Mesenchymal stem cell (in vitro differentiated cells and primary cell): ENCODE measurements at regions not wholly inside any gene's neighbourhood (a gene's known extent, or its start where the extent isn't known, plus 50 kb on each side); places are given as distances from the start of the nearest gene placed in this dataset.

Source experiments
- DNase-seq: peaks from one replicate; pipeline ENCODE4 v3.0.0-alpha.2; 2013
- H2AFZ ChIP-seq: one replicate; pipeline ENCODE4 v1.6.1; 2013; ENCODE audit warnings: low read depth, mild to moderate bottlenecking, control low read depth, inconsistent platforms, low read length, moderate library complexity
- H2AK5ac ChIP-seq: 2 replicates; pipeline ENCODE4 v1.6.1; 2013; ENCODE audit warnings: low read length, moderate library complexity, mild to moderate bottlenecking, inconsistent platforms; ENCODE audit not compliant: severe bottlenecking
- H2BK120ac ChIP-seq: one replicate; pipeline ENCODE4 v1.6.1; 2013; ENCODE audit warnings: low read depth, mild to moderate bottlenecking, inconsistent platforms, low read length, moderate library complexity
- H2BK12ac ChIP-seq, 2 experiments: one replicate each; pipeline ENCODE4 v1.6.1; 2013; ENCODE audit warnings: inconsistent platforms in 2 of 2, low read length in 2 of 2, mild to moderate bottlenecking in 2 of 2, moderate library complexity in 2 of 2, control low read depth in 1 of 2
- H2BK15ac ChIP-seq: one replicate; pipeline ENCODE4 v1.6.1; 2013; ENCODE audit warnings: mild to moderate bottlenecking, low read depth, inconsistent platforms; ENCODE audit not compliant: poor library complexity, severe bottlenecking
- H2BK5ac ChIP-seq: 2 replicates; pipeline ENCODE4 v1.6.1; 2013; ENCODE audit warnings: low read depth, mild to moderate bottlenecking, low read length, control low read depth, inconsistent platforms; ENCODE audit not compliant: poor library complexity, severe bottlenecking
- H3K14ac ChIP-seq, 2 experiments: one replicate each; pipeline ENCODE4 v1.6.1; 2013; ENCODE audit warnings: inconsistent platforms in 2 of 2, low read length in 2 of 2, control low read depth in 1 of 2, mild to moderate bottlenecking in 1 of 2, moderate library complexity in 1 of 2
- H3K18ac ChIP-seq, 2 experiments: one replicate each; pipeline ENCODE4 v1.6.1; 2013; ENCODE audit warnings: inconsistent platforms in 2 of 2, low read length in 2 of 2, control low read depth in 1 of 2, low read depth in 1 of 2, mild to moderate bottlenecking in 1 of 2
- H3K23ac ChIP-seq, 2 experiments: one replicate each; pipeline ENCODE4 v1.6.1; 2013; ENCODE audit warnings: inconsistent platforms in 2 of 2, low read length in 2 of 2, mild to moderate bottlenecking in 2 of 2, moderate library complexity in 2 of 2, control low read depth in 1 of 2
- H3K27ac ChIP-seq: 2 replicates; pipeline ENCODE4 v1.5.1; 2013; ENCODE audit warnings: mild to moderate bottlenecking, moderate library complexity, low read length, control low read depth, inconsistent platforms; ENCODE audit not compliant: poor library complexity, severe bottlenecking
- H3K27me3 ChIP-seq, 2 experiments: 2 replicates each; pipeline versions ENCODE4 v1.6.1 to v1.7.0; 2013; ENCODE audit warnings: low read length in 2 of 2, mild to moderate bottlenecking in 2 of 2, moderate library complexity in 2 of 2, control low read depth in 1 of 2, inconsistent platforms in 1 of 2; ENCODE audit not compliant: control insufficient read depth in 1 of 2, insufficient read depth in 1 of 2
- H3K36me3 ChIP-seq, 2 experiments: 2 replicates each; pipeline versions ENCODE4 v1.6.1 to v1.7.0; 2013; ENCODE audit warnings: low read length in 2 of 2, control low read depth in 1 of 2, inconsistent platforms in 1 of 2, low read depth in 1 of 2, mild to moderate bottlenecking in 1 of 2; ENCODE audit not compliant: insufficient read depth in 2 of 2, control insufficient read depth in 1 of 2
- H3K4ac ChIP-seq, 2 experiments: one replicate each; pipeline ENCODE4 v1.6.1; 2013; ENCODE audit warnings: inconsistent platforms in 2 of 2, low read length in 2 of 2, mild to moderate bottlenecking in 2 of 2, moderate library complexity in 2 of 2, control low read depth in 1 of 2, low read depth in 1 of 2
- H3K4me1 ChIP-seq: 2 replicates; pipeline ENCODE4 v1.6.1; 2013; ENCODE audit warnings: low read depth, low read length, control low read depth; ENCODE audit not compliant: control insufficient read depth, insufficient read depth
- H3K4me2 ChIP-seq: 2 replicates; pipeline ENCODE4 v1.6.1; 2013; ENCODE audit warnings: low read length, mild to moderate bottlenecking, inconsistent platforms; ENCODE audit not compliant: poor library complexity, severe bottlenecking
- H3K4me3 ChIP-seq, 2 experiments: 2 replicates each; pipeline versions ENCODE4 v1.5.1 to v1.7.0; 2013; ENCODE audit warnings: low read length in 2 of 2, mild to moderate bottlenecking in 2 of 2, control low read depth in 1 of 2, low read depth in 1 of 2; ENCODE audit not compliant: insufficient read depth in 1 of 2
- H3K79me1 ChIP-seq: replicated peaks from 2 replicates; pipeline ENCODE4 v1.6.1; 2013; ENCODE audit warnings: mild to moderate bottlenecking, control low read depth, low read length, inconsistent platforms; ENCODE audit not compliant: poor library complexity, severe bottlenecking
- H3K9ac ChIP-seq: 2 replicates; pipeline ENCODE4 v1.7.0; 2013; ENCODE audit warnings: mild to moderate bottlenecking, low read length, moderate library complexity
- H3K9me3 ChIP-seq: 2 replicates; pipeline ENCODE4 v1.7.0; 2013; ENCODE audit warnings: mild to moderate bottlenecking, low read length; ENCODE audit not compliant: control insufficient read depth
- H4K8ac ChIP-seq: one replicate; pipeline ENCODE4 v1.6.1; 2013; ENCODE audit warnings: inconsistent platforms, mild to moderate bottlenecking, low read length, moderate library complexity
- H4K91ac ChIP-seq: one replicate; pipeline ENCODE4 v1.6.1; 2013; ENCODE audit warnings: mild to moderate bottlenecking, low read length, inconsistent platforms
- WGBS: methylation state at CpG from one replicate; pipeline ENCODE4 v1.1.7; 2013; ENCODE audit warnings: mixed read lengths; 5-methylcytosine and 5-hydroxymethylcytosine counted together

DNA sequence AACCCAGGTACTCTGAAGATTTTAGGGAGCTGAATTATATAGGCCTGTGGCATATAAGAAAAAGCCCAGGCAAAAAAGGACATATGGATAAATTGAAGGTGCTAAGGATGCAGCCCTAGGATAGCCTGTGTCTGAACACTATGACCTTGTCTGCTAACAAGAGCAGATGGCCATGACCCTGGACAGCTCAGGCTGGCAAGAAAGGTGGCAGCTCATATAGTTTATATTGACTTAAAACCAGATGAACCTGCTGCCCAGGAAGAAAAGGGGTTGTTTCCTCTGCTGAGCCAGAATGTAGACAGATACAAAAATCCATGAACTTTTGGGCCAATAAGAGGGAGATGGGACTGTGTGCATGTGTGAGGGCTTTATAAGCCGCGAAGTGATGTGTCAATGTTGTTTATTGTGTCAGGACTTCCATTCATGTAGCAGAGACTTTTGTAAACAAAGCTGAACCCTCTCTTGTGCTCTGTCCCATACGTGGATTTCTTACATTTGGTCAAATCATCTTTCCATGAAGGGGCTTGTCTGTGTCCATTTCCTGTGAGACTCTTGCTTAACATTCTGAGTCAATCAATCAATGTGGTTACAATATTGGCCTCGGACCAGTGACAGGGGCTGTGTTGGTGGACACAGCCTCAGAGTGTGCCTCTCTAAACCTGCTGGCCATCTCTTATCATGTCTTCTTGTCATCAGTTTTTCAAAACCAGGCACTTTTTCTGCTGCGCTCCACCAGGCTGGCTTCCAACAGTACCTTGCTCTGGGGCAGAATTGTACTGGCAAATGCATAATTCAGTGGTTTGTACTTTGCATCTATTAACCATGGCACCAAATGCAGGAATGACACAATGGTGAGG, 321.2 kb downstream of the WDR72 start:
- H2BK5ac ChIP-seq, result no peak overlapping the region
- no peaks in the 10 kb centered on the region for H3K36me3 ChIP-seq
- no peak overlapping the region for H3K18ac ChIP-seq
- no peak overlapping the region for H3K14ac ChIP-seq
- H2BK120ac ChIP-seq, result no peak overlapping the region
- WGBS, result 66% methylated on average over 5 of the region's 5 CpGs
- no peak overlapping the region for H3K27ac ChIP-seq
- H3K4me3 ChIP-seq, result no peak overlapping the region
- no peak overlapping the region for H3K23ac ChIP-seq
- H2BK12ac ChIP-seq, result no peak overlapping the region
- no peak overlapping the region for H4K91ac ChIP-seq
- H2AFZ ChIP-seq, result no peak overlapping the region
- no peaks in the 10 kb centered on the region for H3K79me1 ChIP-seq
- no peak overlapping the region for H4K8ac ChIP-seq
- no peaks in the 10 kb centered on the region for H3K4me1 ChIP-seq
- no peaks in the 10 kb centered on the region for H3K27me3 ChIP-seq
- DNase-seq, result no peak
- no peak overlapping the region for H3K4ac ChIP-seq
- no peak overlapping the region for H2AK5ac ChIP-seq
- no peaks in the 10 kb centered on the region for H3K9me3 ChIP-seq
- no peak overlapping the region for H3K9ac ChIP-seq
- H3K4me2 ChIP-seq, result no peak overlapping the region
- no peak overlapping the region for H2BK15ac ChIP-seq

GRCh38 chr15:53437366-53437765, 322.1 kb downstream of the WDR72 start:
- H3K4me1 ChIP-seq, result no peaks in the 10 kb centered on the region
- no peak overlapping the region for H3K27ac ChIP-seq
- H3K36me3 ChIP-seq, result no peaks in the 10 kb centered on the region
- H2BK15ac ChIP-seq, result no peak overlapping the region
- H3K79me1 ChIP-seq, result no peaks in the 10 kb centered on the region
- H3K18ac ChIP-seq, result no peak overlapping the region
- H2BK120ac ChIP-seq, result no peak overlapping the region
- no peaks in the 10 kb centered on the region for H3K27me3 ChIP-seq
- H3K23ac ChIP-seq, result no peak overlapping the region
- no peak overlapping the region for H3K4me2 ChIP-seq
- H4K91ac ChIP-seq, result no peak overlapping the region
- no peak for DNase-seq
- H4K8ac ChIP-seq, result no peak overlapping the region
- H3K4ac ChIP-seq, result no peak overlapping the region
- 83% methylated on average over 2 of the region's 2 CpGs for WGBS
- no peak overlapping the region for H2BK12ac ChIP-seq
- no peak overlapping the region for H3K14ac ChIP-seq
- H2BK5ac ChIP-seq, result no peak overlapping the region
- no peaks in the 10 kb centered on the region for H3K9me3 ChIP-seq
- no peak overlapping the region for H3K4me3 ChIP-seq
- no peak overlapping the region for H2AFZ ChIP-seq
- no peak overlapping the region for H3K9ac ChIP-seq
- H2AK5ac ChIP-seq, result no peak overlapping the region

DNA sequence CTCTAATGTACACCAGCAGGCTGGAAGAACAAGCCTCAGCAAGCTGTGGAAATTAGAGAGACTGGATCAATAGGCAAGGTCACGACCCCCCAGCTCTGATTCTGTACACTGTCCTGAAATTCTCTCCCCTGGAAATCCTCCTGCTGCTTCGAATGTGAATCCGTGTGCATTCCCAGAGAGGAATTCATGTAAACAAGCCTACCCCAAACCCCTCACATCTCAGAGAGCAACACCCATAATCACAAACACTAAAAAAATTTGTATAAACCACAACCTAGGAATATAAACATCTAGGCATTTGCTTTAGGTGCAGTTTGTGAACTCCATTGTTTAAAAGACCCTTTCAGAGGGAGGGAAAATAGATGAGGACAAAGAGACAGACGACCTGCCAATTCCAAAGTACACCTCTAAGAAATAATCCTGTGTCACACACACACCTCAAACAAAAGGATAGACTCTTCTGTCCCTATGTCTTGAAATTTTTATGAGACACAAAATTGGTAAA, 325.2 kb downstream of the WDR72 start:
- H3K23ac ChIP-seq, result no peak overlapping the region
- H3K36me3 ChIP-seq, result no peaks in the 10 kb centered on the region
- no peak overlapping the region for H3K27ac ChIP-seq
- no peak overlapping the region for H2BK5ac ChIP-seq
- H4K91ac ChIP-seq, result no peak overlapping the region
- H3K4me1 ChIP-seq, result no peaks in the 10 kb centered on the region
- no peak overlapping the region for H3K18ac ChIP-seq
- H3K4ac ChIP-seq, result no peak overlapping the region
- H3K14ac ChIP-seq, result no peak overlapping the region
- H3K4me2 ChIP-seq, result no peak overlapping the region
- no peak overlapping the region for H3K4me3 ChIP-seq
- no peak overlapping the region for H2BK120ac ChIP-seq
- 28% methylated on average over 4 of the region's 4 CpGs for WGBS
- H3K27me3 ChIP-seq, result no peaks in the 10 kb centered on the region
- H2BK15ac ChIP-seq, result no peak overlapping the region
- H2AK5ac ChIP-seq, result no peak overlapping the region
- H4K8ac ChIP-seq, result no peak overlapping the region
- no peak overlapping the region for H2AFZ ChIP-seq
- no peak for DNase-seq
- no peak overlapping the region for H3K9ac ChIP-seq
- H3K79me1 ChIP-seq, result no peaks in the 10 kb centered on the region
- no peaks in the 10 kb centered on the region for H3K9me3 ChIP-seq
- H2BK12ac ChIP-seq, result no peak overlapping the region

DNA sequence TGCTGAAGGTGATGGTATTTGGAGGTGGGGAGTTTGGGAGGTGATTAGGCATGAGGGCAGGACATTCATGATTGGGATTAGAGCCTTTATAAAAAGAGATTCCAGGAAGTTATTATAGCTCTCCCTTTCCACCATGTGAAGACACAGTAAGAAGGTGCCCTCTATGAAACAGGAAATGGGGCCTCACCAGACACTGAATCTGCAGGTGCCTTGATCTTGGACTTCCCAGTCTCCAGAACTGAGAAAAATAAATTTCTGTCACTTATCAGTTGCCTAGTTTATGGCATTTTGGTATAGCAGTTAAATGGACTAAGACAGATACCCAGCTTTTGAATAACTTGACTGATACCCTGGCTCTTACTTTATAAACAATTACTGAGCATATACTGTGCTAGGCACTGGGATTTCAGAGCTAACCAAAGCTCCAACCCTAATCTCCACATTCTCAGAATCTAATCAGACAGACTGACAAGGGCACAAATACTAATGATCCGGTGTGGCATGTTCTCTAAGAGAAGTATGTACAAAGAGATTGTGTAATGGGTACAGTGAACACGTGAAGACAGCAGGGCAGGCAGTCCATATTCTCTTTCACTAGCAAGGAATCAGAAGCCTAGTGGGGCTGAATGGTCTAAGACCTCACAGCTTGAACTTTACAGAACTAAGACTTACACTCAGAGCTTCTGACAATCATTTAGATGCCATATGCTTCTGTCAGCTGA, 343.1 kb downstream of the WDR72 start:
- Histone ChIP-seq H2BK120ac (no peak overlapping the region), H3K27me3 (no peaks in the 10 kb centered on the region), H3K18ac (no peak overlapping the region), H4K91ac (no peak overlapping the region), H3K14ac (no peak overlapping the region), H3K9ac (no peak overlapping the region), H2BK12ac (no peak overlapping the region), H3K9me3 (peaks cover 6% of the 10 kb centered on the region), H4K8ac (no peak overlapping the region), H3K79me1 (no peaks in the 10 kb centered on the region), H3K4me3 (no peak overlapping the region), H3K23ac (no peak overlapping the region), H2BK15ac (no peak overlapping the region), H2AK5ac (no peak overlapping the region), H3K36me3 (no peaks in the 10 kb centered on the region), H3K27ac (no peak overlapping the region), H2BK5ac (no peak overlapping the region), H3K4me2 (no peak overlapping the region), H2AFZ (no peak overlapping the region), H3K4me1 (no peaks in the 10 kb centered on the region), H3K4ac (no peak overlapping the region)
- 49% methylated on average over 2 of the region's 2 CpGs for WGBS
- DNase-seq, result no peak
